Putamen (tissue), 1 donor: ENCODE measurements at regions not wholly inside any gene's neighbourhood (a gene's known extent, or its start where the extent isn't known, plus 50 kb on each side); places are given as distances from the start of the nearest gene placed in this dataset.

Source experiments
- DNase-seq: peaks from one replicate; pipeline ENCODE4 v3.0.0-alpha.2; 2016; ENCODE audit warnings: low spot score

- no peak for DNase-seq
Measured at GRCh38 chr12:111174251-111174960, 194.5 kb downstream of the PHETA1 start.

- no peak for DNase-seq
Measured at GRCh38 chr12:111173836-111174235, 195.1 kb downstream of the PHETA1 start.

GRCh38 chr12:111173391-111173790 lies 195.5 kb downstream of the PHETA1 start:
- no peak for DNase-seq

- no peak for DNase-seq
Measured at GRCh38 chr12:111172786-111173185, 196.1 kb downstream of the PHETA1 start.

GRCh38 chr12:111171832-111172231 lies 197.1 kb downstream of the PHETA1 start:
- DNase-seq: no peak

GRCh38 chr12:111171345-111171744 lies 197.6 kb downstream of the PHETA1 start:
- DNase-seq: no peak

GRCh38 chr12:111170543-111170942 lies 198.4 kb downstream of the PHETA1 start:
- DNase-seq: peak; percentile 28

GRCh38 chr12:111169456-111169855 lies 199.4 kb downstream of the PHETA1 start:
- DNase-seq: no peak

- DNase-seq: no peak
Measured at GRCh38 chr12:111169032-111169431, 199.9 kb downstream of the PHETA1 start.

- no peak for DNase-seq
Measured at GRCh38 chr12:111168009-111168900, 200.6 kb downstream of the PHETA1 start.

- DNase-seq: no peak
Measured at GRCh38 chr12:111166779-111167540, 201.9 kb downstream of the PHETA1 start.

GRCh38 chr12:111164833-111165525 lies 203.9 kb downstream of the PHETA1 start:
- DNase-seq: no peak

GRCh38 chr12:111163422-111163821 lies 205.5 kb downstream of the PHETA1 start:
- no peak for DNase-seq

- no peak for DNase-seq
Measured at GRCh38 chr12:111161898-111162297, 207.0 kb downstream of the PHETA1 start.

- DNase-seq: no peak
Measured at GRCh38 chr12:111160350-111161241, 208.3 kb downstream of the PHETA1 start.

- no peak for DNase-seq
Measured at GRCh38 chr12:111158992-111159391, 209.9 kb downstream of the PHETA1 start.

- DNase-seq: no peak
Measured at GRCh38 chr12:111157486-111157885, 211.4 kb downstream of the PHETA1 start.

- DNase-seq: no peak
Measured at GRCh38 chr12:111156304-111156703, 212.6 kb downstream of the PHETA1 start.

GRCh38 chr12:111155521-111155920 lies 213.4 kb downstream of the PHETA1 start:
- DNase-seq: no peak

GRCh38 chr12:111155020-111155419 lies 213.9 kb downstream of the PHETA1 start:
- no peak for DNase-seq
